Left lobe of liver (tissue), 2 donors: ENCODE measurements at regions not wholly inside any gene's neighbourhood (a gene's known extent, or its start where the extent isn't known, plus 50 kb on each side); places are given as distances from the start of the nearest gene placed in this dataset.
A peak's percentile ranks its signal among the peaks of the same experiment; 100 is the strongest.
"Not testable (repeated sequence)": the region's sequence is repeated elsewhere in the genome, so short reads cannot be mapped to it uniquely, and the experiment has no call there.

Experiments
- ATAC-seq: fragments of 200-7000 bp; cut with Tn5 transposase; one replicate; pipeline ENCODE4 v1.9.1; 2020; ENCODE audit warnings: mild to moderate bottlenecking, moderate library complexity
- DNase-seq: peaks from one replicate; pipeline ENCODE4 v3.0.0-alpha.2; 2020; ENCODE audit warnings: low spot score
- donor health status: DM: no; HTN: no; CAD: no; lungs with moderate emphysema.
- donor health status: DM: no; HTN: yes; CAD: no.

DNA sequence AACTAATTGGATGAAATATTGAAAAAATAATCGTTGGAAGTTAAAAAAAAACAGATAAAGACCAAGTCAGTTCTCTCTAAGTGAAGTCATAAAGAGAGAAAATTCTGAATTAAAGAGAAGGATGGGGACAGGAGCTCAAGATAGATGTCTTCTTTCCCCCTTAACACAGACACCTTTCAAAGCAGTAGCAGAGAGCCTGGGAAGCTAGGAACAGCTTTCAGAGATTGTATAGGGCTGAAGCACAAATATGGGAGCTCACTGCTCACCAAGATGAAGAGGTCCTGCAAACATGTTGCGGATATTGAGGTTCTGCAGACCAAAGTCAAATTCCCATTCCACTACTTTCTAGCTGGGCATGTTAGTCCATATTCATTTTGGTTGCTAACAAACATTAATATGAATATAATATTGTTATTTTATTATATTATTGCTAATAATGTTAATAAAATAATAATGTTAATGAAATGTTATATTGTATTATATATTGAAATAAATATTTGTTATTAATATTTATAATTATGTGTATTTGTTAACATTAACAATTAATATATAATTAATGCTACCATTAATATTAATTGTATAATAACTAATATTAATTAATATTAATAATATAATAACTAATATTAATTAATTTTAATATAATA lies 319.1 kb downstream of the OXSM start:
- ATAC-seq (no peak), DNase-seq (no peak)

DNA sequence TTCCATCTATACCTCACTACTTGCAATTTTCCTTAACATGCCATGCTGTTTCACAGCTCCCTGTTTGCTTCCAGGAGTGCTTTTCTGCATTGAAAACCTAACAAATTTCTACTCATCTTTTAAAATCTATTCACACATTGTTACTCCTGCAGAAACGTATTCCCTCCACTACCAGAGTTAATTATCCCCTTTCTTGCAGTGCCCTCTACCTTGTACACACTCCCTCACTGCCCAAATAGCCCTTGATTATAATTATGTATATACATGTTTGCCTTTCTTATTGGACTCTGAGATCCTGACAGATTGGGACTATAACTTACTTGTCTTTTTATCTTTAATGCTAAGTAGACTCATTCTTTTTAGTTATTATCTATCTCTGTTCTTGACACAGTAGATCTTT lies 325.0 kb downstream of the OXSM start:
- DNase-seq (no peak), ATAC-seq (no peak)

DNA sequence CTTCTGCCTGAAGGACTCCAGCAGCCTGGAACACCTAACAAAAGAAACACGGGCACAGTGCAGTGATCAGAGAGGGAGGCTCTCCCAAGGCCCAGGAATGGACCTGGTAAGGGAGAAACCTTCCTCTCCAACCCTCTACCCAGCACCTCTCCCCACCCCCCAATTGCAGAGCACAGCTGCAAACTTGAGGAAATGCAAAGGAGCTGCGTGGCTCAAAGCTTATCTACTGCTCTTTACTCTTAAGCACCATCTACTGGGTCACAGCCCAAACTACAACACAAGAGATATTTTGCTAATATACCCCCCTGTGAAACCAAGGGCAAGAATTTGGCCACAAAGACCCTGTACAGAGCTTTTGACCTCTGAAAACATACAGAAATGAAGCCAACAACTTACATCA lies 328.3 kb downstream of the OXSM start:
- peak; percentile 37 for ATAC-seq
- no peak for DNase-seq

DNA sequence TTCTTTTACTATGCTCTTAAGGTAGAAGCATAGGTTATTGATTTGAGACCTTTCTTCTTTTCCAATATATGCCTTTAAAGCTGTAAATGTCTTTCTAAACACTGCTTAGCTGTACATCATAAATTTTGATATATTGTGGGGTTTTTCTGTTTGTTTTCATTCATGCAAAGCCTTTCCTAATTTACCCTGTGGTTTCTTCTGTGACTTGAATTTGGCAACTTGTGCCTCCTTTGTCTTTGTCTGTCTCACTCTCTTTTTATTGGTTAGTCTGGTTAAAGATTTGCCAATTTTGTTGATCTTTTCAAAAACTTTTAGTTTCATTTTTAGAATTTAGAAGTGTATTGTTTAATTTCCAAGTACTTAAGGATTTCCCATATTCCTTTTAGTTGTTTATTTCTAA lies 343.1 kb downstream of the OXSM start:
- no peak for ATAC-seq
- DNase-seq = no peak

- DNase-seq (no peak), ATAC-seq (no peak)
These were observed 351.4 kb downstream of the OXSM start for GRCh38 chr3:26141296-26141695.

- ATAC-seq (no peak), DNase-seq (no peak)
These were observed 355.9 kb downstream of the OXSM start for GRCh38 chr3:26145769-26146168.

DNA sequence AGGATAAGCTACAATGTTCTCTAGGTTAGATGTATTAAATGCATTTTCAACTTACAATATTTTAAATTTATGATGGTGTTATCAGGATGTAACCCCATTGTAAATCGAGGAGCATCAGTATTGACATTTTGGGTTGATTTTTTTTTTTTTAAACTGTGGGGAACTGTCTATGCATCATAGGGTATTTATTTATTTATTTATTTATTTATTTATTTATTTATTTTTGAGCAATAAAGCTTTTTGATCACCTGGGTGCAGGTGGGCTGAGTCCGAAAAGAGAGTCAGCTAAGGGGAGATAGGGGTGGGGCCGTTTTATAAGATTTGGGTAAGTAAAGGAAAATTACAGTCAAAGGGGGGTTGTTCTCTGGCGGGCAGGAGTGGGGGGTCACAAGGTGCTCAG lies 367.5 kb downstream of the OXSM start:
- not testable (repeated sequence) for DNase-seq, ATAC-seq

GRCh38 chr3:26171006-26171405 lies 381.1 kb downstream of the OXSM start:
- ATAC-seq (no peak), DNase-seq (no peak)

- DNase-seq (no peak), ATAC-seq (no peak)
These were observed 401.7 kb downstream of the OXSM start for GRCh38 chr3:26191556-26191955.

- ATAC-seq (no peak), DNase-seq (no peak)
These were observed 403.7 kb downstream of the OXSM start for GRCh38 chr3:26193558-26193957.

DNA sequence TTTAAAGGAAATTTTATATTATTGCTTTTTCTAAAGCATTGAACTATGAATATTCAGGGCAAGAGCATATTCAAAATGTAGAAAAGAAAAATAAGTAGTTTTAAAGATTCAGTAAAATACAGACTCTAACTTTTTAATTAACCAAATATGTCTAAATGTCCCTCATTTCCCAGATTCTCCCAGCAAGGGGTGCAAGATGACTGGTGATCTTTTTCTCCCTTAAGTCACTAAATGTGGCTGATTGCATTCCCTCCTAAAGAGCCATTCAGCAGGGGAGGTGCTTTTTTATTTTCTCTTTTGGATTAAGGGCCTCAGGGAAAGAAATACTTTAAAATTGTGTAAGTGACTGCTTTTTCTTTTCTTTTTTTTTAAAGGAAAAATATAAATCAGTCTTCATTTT lies 406.9 kb downstream of the OXSM start:
- ATAC-seq = no peak
- DNase-seq = no peak

GRCh38 chr3:26198609-26199008 lies 408.7 kb downstream of the OXSM start:
- ATAC-seq (no peak), DNase-seq (no peak)

GRCh38 chr3:26202169-26202568 lies 412.3 kb downstream of the OXSM start:
- ATAC-seq = no peak
- no peak for DNase-seq

GRCh38 chr3:26205475-26205874 lies 415.6 kb downstream of the OXSM start:
- DNase-seq = no peak
- no peak for ATAC-seq

- no peak for DNase-seq
- ATAC-seq = no peak
These were observed 414.4 kb upstream of the LRRC3B start for GRCh38 chr3:26208201-26208600.

DNA sequence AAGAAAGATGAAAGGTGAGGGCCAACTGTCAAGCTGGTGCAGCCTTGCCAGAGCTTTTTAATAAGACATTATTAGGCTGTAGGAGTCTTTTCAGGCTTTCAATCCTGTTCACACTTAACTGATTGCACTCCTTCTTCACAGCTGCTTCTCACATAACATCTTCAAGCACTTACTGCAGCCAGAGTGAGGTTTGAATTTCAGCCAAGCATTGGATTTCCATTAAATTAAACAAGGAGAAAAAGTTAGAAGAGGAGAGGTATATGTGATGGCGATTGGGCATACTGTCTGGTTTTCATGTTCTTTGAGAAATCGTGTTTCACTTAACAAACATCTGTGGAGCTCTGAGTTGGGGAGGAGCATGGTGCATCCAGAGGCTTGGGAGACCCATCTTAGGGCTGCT lies 392.8 kb upstream of the LRRC3B start:
- ATAC-seq (no peak), DNase-seq (no peak)

- ATAC-seq (no peak), DNase-seq (no peak)
These were observed 389.2 kb upstream of the LRRC3B start for GRCh38 chr3:26233374-26233773.

- no peak for DNase-seq
These were observed 386.0 kb upstream of the LRRC3B start for GRCh38 chr3:26236531-26236930.

GRCh38 chr3:26237036-26237682 lies 385.4 kb upstream of the LRRC3B start:
- DNase-seq (no peak), ATAC-seq (no peak)

More at GRCh38 chr3:26236531-26236930, 386.0 kb upstream of the LRRC3B start:
- no peak for ATAC-seq

- DNase-seq, ATAC-seq: not testable (repeated sequence)
These were observed 378.0 kb upstream of the LRRC3B start for GRCh38 chr3:26244586-26244985.

DNA sequence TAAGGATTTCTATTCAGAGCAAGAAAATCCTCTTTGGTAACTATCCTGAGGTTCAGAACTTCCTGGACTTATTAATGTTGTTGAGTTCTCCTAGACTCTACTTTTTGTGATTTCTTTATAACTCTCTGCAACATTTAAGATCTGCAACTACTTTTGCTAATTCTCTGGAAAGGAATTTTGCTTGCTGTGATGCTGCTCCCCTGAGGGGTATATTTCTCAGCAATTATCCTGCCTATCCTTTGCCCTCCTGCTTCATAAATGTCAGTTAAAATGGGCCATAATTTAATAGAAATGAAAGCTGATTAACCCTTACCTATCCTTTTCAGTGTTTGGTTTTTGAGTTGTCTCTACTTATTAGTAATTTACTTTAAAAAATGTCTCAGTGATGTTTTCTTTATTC lies 377.3 kb upstream of the LRRC3B start:
- DNase-seq (no peak), ATAC-seq (no peak)

GRCh38 chr3:26246901-26247300 lies 375.7 kb upstream of the LRRC3B start:
- ATAC-seq = no peak
- DNase-seq = no peak

GRCh38 chr3:26247712-26248111 lies 374.9 kb upstream of the LRRC3B start:
- no peak for ATAC-seq
- no peak for DNase-seq
